Lung microvascular endothelial cell (primary cell): ENCODE measurements at regions not wholly inside any gene's neighbourhood (a gene's known extent, or its start where the extent isn't known, plus 50 kb on each side); places are given as distances from the start of the nearest gene placed in this dataset.
A peak's percentile ranks its signal among the peaks of the same experiment; 100 is the strongest.
"Not testable (repeated sequence)": the region's sequence is repeated elsewhere in the genome, so short reads cannot be mapped to it uniquely, and the experiment has no call there.

Source experiments
- DNase-seq, 2 donors: peaks; one replicate each; pipeline versions ENCODE4 v3.0.0 to v3.0.0-alpha.2; 2010; ENCODE audit warnings: low read depth in 2 of 2

GRCh38 chr2:107698861-107699260 is 127.8 kb upstream of the RGPD4 start:
- DNase-seq = no peak

DNA sequence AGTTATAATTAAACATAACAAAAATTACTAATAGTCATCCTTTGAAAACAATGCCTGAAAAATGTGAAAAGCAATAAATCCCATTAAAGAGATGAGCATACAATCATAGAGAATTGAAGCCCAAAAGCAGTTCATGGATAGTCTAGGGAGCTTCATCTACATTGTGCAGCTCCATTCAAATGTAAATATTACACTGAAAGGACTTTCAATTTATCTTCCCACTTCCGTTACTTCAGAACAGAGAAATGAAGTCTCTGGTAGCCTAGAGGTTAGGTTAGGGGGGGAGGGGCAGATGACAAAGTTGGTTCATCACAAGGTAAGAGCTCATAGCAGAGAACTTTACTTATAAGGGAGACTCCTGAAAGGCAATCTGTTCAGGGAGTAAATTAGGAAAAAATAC is 126.6 kb upstream of the RGPD4 start:
- no peak for DNase-seq

DNA sequence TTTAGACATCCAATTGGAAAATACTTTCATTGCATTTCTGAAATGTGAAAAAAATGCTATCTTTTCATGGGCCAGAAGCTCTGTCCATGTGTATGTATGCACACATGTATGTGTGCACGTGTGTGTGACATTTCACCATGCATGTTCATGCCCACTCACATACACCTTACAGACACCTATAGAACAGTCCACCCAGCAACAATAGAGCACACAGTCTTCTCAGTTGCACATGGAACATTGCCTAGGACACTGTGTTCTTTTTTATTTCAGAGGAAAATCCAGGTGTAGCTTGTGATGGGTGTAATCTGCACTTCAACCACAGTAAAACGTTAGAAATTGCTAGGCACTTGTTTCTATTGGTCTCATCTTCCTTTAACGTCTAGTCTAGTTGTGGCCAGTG is 114.8 kb upstream of the RGPD4 start:
- no peak for DNase-seq

- DNase-seq = peak; percentile 12 to 43
Measured at GRCh38 chr2:107712857-107713256, 113.8 kb upstream of the RGPD4 start.

- no peak for DNase-seq
Measured at GRCh38 chr2:107717661-107718060, 109.0 kb upstream of the RGPD4 start.

DNA sequence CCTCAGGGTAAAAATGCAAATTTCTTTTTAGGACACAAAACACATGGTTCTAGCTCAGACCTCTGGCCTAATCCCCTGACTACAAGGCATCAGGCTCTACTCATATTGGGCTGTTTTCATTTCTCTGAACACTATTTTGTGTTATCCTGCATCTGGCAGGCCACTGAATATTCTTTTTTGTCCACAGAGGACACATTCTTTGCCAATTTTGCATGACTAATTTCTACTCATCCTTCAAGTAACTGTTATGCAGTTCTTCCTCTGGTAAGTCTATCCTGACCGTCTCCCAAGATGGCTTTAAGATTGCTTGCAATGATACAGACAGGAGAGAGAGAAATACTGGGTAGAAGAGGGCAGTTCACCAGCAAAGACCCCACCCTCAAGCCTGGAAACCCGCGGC is 107.6 kb upstream of the RGPD4 start:
- no peak for DNase-seq

- DNase-seq = no peak
Measured at GRCh38 chr2:107719836-107720235, 106.9 kb upstream of the RGPD4 start.

- no peak for DNase-seq
Measured at GRCh38 chr2:107721178-107721577, 105.5 kb upstream of the RGPD4 start.

GRCh38 chr2:107721586-107721985 is 105.1 kb upstream of the RGPD4 start:
- no peak for DNase-seq

DNA sequence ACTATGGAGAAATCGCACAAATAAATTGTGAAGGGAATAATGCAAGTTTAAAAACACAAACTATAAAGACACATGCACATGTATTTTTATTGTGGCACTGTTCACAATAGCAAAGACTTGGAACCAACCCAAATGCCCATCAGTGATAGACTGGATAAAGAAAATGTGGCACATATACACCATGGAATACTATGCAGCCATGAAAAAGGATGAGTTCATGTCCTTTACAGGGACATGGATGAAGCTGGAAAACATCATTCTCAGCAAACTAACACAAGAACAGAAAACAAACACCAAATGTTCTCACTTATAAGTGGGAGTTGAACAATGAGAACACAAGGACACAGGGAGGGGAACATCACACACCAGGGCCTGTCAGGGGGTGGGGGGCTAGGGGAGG is 100.9 kb upstream of the RGPD4 start:
- DNase-seq = not testable (repeated sequence)

GRCh38 chr2:107727318-107727717 is 99.4 kb upstream of the RGPD4 start:
- DNase-seq = no peak

- DNase-seq = peak in 1 of 2 donors; percentile 52
Measured at GRCh38 chr2:107728586-107728985, 98.1 kb upstream of the RGPD4 start.

DNA sequence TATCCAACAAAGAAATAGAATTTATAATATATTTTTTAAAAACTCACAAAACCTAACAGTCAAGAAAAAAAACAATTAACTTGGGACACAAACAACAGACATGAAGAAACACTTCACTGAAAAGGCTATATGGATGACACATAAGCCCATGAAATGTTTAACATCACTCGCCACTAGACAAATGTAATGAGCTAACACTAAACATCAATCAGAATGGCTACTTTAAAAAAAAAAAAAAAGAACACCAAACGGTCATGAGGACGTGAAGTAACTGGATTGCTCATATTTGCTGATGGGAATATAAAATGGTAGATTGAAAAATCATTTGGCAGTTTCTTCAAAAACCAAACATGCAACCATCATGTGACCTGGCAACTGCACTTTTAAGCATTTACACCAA is 97.3 kb upstream of the RGPD4 start:
- DNase-seq = peak in 1 of 2 donors; percentile 2

DNA sequence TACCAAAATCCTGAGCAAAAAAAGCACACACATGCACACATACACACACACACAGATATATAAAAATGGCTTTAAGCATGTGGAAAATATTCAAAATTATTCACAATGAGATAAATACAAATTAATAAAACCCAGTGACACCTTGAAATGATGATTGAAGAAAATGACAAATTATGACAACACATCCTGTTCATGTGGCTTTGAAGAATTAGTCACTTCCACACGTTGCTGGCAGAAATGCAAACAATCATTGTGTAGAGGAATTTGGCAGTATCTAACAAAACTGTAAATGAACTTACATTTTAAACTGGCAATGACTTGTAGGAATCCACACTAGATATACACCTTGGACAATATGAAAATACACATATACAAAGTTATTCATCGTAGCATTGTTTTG is 95.8 kb upstream of the RGPD4 start:
- DNase-seq = peak; percentile 76 to 81

DNA sequence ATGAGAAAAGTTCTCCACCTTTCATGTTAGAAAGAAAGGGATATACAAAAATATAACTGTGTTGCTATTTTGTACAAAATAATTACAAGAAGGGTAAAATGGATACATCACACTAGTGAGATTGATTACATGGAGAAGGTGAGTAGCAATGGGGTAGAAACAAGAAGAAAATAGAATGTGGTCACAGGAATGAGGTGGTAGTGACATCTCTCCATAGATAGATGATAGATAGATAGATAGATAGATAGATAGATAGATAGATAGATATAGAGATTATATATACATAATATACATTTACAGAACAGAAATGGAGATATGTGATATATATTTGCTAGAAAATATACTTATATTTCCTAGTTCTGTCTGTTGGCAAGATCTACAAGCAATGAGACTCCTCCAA is 95.3 kb upstream of the RGPD4 start:
- DNase-seq = no peak

GRCh38 chr2:107735201-107735600 is 91.5 kb upstream of the RGPD4 start:
- no peak for DNase-seq

DNA sequence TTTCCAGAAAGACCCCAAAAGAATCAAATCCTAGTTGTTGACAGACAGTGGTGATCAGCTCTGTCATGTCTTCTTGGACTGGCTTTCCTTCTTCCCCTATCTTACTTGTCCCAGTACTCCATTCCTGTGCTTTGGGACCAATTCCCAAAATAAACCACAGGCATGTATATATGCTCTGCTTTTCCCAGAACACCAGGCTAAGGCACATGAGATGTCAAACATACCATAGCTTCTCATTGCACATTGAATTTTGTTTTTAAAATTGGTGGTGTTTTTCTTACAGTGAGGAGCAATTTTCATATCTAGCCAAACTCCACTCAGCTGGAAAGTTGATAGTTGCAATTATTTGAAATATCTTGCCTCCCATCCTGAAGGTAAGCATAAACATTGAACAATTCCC is 88.9 kb upstream of the RGPD4 start:
- DNase-seq = no peak

DNA sequence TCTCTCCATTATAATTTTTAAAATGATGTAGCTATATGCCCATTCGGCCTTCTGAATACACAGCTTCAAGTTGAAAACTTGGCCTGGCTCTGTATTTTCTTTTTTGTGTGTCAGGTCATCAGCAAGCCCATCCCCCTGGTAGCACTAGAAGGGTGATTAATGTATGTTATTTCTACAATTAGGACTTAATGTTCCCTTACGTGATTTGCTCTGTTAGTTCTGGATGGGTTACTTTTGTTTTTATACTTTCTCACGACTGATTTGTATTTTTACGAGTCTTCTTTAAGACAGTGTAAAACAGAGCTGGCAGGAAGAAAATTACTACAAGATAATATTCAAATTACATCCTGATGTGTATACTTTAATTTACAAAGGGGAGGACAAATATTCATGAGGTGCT is 88.4 kb upstream of the RGPD4 start:
- DNase-seq = no peak

DNA sequence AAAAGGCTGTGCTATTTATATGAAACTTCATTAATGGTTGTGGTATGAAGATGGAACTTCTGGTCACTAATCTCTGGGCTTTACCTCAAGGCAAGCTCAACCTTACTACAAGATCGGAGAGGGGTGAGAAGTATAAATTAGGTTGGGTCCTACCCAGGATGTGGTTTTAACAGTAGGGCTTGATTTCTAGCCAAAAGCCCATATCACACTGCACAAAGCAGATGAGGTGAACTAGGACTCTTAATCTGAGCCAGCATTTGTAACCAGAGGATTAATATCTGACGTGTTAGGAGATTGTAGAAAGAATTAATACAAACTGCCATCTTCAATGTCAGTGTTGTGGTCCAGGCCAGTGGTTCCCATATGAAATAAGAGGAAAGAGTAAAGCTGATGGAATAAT is 86.4 kb upstream of the RGPD4 start:
- DNase-seq = no peak

DNA sequence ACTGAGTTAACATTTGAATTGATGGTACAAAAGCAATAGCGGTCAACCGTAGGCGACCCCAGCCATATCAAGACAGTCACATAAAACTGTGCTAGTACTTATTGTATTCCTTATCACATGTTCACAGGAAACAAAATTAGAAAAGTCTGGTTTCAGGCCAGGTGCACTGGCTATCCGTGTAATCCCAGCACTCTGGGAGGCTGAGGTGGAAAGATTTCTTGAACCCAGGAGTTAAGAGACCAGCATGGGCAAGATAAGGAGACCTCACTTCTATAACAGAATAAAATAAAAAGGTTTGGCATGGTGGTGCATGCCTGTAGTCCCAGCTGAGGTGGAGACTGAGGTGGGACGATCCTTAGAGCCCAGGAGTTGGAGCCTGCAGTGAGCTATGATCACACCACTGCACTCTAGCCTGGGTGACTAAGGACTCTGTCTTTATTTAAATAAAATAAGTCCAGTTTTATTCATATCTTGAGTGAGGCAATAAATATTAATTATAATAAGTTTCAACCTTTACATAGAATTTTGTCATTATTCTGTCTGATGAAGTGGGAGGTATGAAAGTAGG is 84.1 kb upstream of the RGPD4 start:
- no peak for DNase-seq

DNA sequence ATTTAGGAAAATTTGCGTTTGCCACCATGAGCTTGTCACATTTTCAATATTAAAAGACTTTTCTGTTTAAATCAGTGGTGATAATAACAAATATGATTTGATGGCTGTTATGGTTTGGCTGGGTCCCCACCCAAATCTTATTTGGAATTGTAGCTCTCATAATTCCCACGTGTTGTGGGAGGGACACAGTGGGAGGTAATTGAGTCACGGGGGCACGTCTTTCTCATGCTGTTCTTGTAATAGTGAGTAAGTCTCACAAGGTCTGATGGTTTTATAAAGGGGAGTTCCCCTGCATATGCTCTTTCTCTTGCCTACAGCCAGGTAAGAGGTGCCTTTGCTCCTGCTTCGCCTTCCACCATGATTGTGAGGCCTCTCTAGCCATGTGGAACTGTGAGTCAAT is 83.4 kb upstream of the RGPD4 start:
- no peak for DNase-seq

DNA sequence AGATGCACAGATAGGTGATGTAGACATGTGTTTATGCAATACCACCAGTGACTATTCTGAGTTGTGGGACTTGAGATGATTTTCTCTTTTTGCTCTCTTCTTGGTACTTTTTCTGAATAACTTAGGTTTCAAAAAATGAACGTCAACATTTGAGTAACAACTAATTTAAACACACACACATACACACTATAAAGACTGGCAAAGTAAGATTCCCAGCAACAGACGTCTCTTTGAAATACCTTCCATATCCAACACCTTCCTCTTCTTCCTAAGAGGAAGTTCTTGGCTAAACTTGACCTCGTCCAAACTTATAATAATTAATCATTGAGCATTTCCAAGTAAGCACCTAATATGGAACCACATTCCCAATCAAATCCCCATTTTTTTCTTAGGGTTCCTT is 81.6 kb upstream of the RGPD4 start:
- no peak for DNase-seq

GRCh38 chr2:107746552-107747198 is 80.0 kb upstream of the RGPD4 start:
- DNase-seq = not testable (repeated sequence)
